ENCODE measurements at regions not wholly inside any gene's neighbourhood (a gene's known extent, or its start where the extent isn't known, plus 50 kb on each side); places are given as distances from the start of the nearest gene placed in this dataset.

DNA sequence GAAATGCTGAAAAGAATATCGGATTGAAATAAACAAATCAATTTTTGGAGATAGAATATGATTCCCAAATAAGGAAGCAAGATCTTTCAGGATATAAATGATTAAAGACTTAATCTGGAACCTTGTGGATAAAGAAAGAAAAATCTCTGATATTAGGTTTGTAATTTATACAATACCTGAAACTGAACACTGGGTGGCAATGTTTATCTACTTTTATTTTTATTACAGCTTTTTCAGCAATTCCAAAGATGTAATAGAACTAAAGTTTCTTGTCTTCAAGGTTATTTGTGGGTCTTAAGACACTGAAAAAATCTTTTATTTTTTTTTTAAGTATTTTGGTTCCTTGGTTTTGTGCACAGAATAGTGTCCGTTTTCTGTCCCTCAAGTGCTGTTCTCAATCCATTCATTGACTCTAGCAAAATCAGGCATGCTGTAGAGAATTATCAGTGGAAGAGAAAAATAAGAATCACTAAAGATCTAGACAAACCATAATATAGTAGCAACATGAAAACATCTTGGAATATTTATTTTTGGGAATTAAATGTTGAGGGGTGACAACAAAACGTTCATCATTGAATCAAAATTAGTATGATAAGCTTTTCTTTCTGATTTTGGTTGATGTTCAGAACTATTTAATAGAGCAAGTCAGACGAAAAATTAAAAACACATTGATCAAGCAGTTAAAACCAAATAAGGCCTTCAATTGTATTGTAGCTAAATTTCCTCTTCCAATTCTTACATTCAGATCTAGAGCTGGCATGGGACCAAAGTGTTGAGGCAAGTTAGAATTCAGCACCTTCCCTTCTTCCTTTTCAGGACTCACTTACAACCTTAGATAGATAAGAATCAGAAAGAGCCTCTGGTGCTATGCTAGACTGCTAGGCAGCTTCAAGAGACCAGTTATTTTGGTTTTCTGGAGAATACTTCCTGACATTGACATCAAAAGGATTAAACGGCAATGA, 704.4 kb upstream of the PCDH20 start:
- H3K27me3 ChIP-seq (ENCODE audit: insufficient read depth) = no peaks in the 10 kb centered on the region
- no peaks in the 10 kb centered on the region for H3K4me1 Mint-ChIP-seq
- H2AFZ ChIP-seq = peak overlapping the region; percentile 6; the same call in 1 of the 2 replicates
- H3K9me2 ChIP-seq (ENCODE audit: insufficient read depth) = no peaks in the 10 kb centered on the region
- H3K4me2 ChIP-seq = no peak overlapping the region
- DNase-seq (ENCODE audit: low spot score) (peak; percentile 43), ATAC-seq (no peak)
- no peaks in the 10 kb centered on the region for H3F3A ChIP-seq (replicated peaks; ENCODE audit: low read depth)
- H3K36me3 ChIP-seq (ENCODE audit: insufficient read depth) = no peaks in the 10 kb centered on the region
- no peak overlapping the region for H3K4me3 Mint-ChIP-seq
- TF ChIP-seq EZH2 (IDR thresholded peaks at IDR 0.05; ENCODE audit: low read depth, unreplicated experiment) (no peak), ETS1 (IDR thresholded peaks at IDR 0.05) (no peak), CREB1 (CRISPR knock-in tag; IDR thresholded peaks at IDR 0.05; ENCODE audit: low read depth) (no peak), POLR2AphosphoS5 (IDR thresholded peaks at IDR 0.05; ENCODE audit: low read depth) (no peak)
- TF ChIP-seq, protein P1, sequence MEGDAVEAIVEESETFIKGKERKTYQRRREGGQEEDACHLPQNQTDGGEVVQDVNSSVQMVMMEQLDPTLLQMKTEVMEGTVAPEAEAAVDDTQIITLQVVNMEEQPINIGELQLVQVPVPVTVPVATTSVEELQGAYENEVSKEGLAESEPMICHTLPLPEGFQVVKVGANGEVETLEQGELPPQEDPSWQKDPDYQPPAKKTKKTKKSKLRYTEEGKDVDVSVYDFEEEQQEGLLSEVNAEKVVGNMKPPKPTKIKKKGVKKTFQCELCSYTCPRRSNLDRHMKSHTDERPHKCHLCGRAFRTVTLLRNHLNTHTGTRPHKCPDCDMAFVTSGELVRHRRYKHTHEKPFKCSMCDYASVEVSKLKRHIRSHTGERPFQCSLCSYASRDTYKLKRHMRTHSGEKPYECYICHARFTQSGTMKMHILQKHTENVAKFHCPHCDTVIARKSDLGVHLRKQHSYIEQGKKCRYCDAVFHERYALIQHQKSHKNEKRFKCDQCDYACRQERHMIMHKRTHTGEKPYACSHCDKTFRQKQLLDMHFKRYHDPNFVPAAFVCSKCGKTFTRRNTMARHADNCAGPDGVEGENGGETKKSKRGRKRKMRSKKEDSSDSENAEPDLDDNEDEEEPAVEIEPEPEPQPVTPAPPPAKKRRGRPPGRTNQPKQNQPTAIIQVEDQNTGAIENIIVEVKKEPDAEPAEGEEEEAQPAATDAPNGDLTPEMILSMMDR (conservative IDR thresholded peaks at IDR 0.05; ENCODE audit: low read depth in 2 of 2) = peak in 1 of 2 experiments; percentile 65; a peak in 3 of 4 replicates
- peaks cover 2% of the 10 kb centered on the region for H3K27me3 Mint-ChIP-seq (ENCODE audit: insufficient read depth, low read depth, poor library complexity)
- H3K36me3 Mint-ChIP-seq (ENCODE audit: low read depth) = no peaks in the 10 kb centered on the region
- H3K79me2 ChIP-seq (replicated peaks; ENCODE audit: insufficient read depth) = no peaks in the 10 kb centered on the region
- no peak overlapping the region for H3K27ac Mint-ChIP-seq
- H3K4me1 ChIP-seq (ENCODE audit: insufficient read depth) = no peaks in the 10 kb centered on the region
- H4K20me1 ChIP-seq (replicated peaks; ENCODE audit: insufficient read depth) = no peaks in the 10 kb centered on the region
- no peak overlapping the region for H3K4me3 ChIP-seq
- H3K27ac ChIP-seq (ENCODE audit: low read depth) = no peak overlapping the region
- H3K9me3 Mint-ChIP-seq = no peaks in the 10 kb centered on the region

- Mint-ChIP-seq H3K9me3 (no peaks in the 10 kb centered on the region), H3K27ac (no peak overlapping the region), H3K36me3 (ENCODE audit: low read depth) (no peaks in the 10 kb centered on the region), H3K27me3 (ENCODE audit: insufficient read depth, low read depth, poor library complexity) (peaks cover 2% of the 10 kb centered on the region), H3K4me3 (no peak overlapping the region), H3K4me1 (no peaks in the 10 kb centered on the region)
- H3F3A ChIP-seq (replicated peaks; ENCODE audit: low read depth) = no peaks in the 10 kb centered on the region
- no peaks in the 10 kb centered on the region for H3K9me2 ChIP-seq (ENCODE audit: insufficient read depth)
- H3K27ac ChIP-seq (ENCODE audit: low read depth) = no peak overlapping the region
- no peak overlapping the region for H3K4me3 ChIP-seq
- H3K79me2 ChIP-seq (replicated peaks; ENCODE audit: insufficient read depth) = no peaks in the 10 kb centered on the region
- H3K27me3 ChIP-seq (ENCODE audit: insufficient read depth) = no peaks in the 10 kb centered on the region
- no peak for DNase-seq (ENCODE audit: low spot score)
- no peak for ATAC-seq
- no peak overlapping the region for H2AFZ ChIP-seq
- H4K20me1 ChIP-seq (replicated peaks; ENCODE audit: insufficient read depth) = no peaks in the 10 kb centered on the region
- no peaks in the 10 kb centered on the region for H3K4me1 ChIP-seq (ENCODE audit: insufficient read depth)
- H3K36me3 ChIP-seq (ENCODE audit: insufficient read depth) = no peaks in the 10 kb centered on the region
- no peak overlapping the region for H3K4me2 ChIP-seq
- TF ChIP-seq, protein P2, sequence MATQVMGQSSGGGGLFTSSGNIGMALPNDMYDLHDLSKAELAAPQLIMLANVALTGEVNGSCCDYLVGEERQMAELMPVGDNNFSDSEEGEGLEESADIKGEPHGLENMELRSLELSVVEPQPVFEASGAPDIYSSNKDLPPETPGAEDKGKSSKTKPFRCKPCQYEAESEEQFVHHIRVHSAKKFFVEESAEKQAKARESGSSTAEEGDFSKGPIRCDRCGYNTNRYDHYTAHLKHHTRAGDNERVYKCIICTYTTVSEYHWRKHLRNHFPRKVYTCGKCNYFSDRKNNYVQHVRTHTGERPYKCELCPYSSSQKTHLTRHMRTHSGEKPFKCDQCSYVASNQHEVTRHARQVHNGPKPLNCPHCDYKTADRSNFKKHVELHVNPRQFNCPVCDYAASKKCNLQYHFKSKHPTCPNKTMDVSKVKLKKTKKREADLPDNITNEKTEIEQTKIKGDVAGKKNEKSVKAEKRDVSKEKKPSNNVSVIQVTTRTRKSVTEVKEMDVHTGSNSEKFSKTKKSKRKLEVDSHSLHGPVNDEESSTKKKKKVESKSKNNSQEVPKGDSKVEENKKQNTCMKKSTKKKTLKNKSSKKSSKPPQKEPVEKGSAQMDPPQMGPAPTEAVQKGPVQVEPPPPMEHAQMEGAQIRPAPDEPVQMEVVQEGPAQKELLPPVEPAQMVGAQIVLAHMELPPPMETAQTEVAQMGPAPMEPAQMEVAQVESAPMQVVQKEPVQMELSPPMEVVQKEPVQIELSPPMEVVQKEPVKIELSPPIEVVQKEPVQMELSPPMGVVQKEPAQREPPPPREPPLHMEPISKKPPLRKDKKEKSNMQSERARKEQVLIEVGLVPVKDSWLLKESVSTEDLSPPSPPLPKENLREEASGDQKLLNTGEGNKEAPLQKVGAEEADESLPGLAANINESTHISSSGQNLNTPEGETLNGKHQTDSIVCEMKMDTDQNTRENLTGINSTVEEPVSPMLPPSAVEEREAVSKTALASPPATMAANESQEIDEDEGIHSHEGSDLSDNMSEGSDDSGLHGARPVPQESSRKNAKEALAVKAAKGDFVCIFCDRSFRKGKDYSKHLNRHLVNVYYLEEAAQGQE (IDR thresholded peaks at IDR 0.05; ENCODE audit: unreplicated experiment) = no peak
- TF ChIP-seq STAT1 (IDR thresholded peaks at IDR 0.05; ENCODE audit: unreplicated experiment) (no peak), ZNF331 (CRISPR knock-in tag; IDR thresholded peaks at IDR 0.05; ENCODE audit: low read depth) (no peak), EZH2phosphoT487 (IDR thresholded peaks at IDR 0.05; ENCODE audit: unreplicated experiment) (no peak), NANOG (IDR thresholded peaks at IDR 0.05; ENCODE audit: borderline replicate concordance) (no peak)
Measured at GRCh38 chr13:62115831-62116230, 700.2 kb upstream of the PCDH20 start.

Data from GM23338 (cell line).